Endothelial cell of umbilical vein (primary cell): ENCODE measurements at regions not wholly inside any gene's neighbourhood (a gene's known extent, or its start where the extent isn't known, plus 50 kb on each side); places are given as distances from the start of the nearest gene placed in this dataset.

Source experiments
- BruUV-seq: library from RNA; stranded (reverse); fragments of 400-500 nt; replicated peaks from 2 replicates; lab custom pipeline; 2021; lab: Mats Ljungman, UMichigan
- CTCF ChIA-PET: fragments of 300-600, 350-600 bp; sonication (Branson Sonifier 250); formaldehyde crosslinking; loops from one replicate; lab custom pipeline; 2021; ENCODE audit warnings: antibody characterized with exemption, inconsistent platforms; lab: Charles Lee
- POLR2A ChIA-PET: fragments of 300-600, 350-600 bp; sonication (Branson Sonifier 250); formaldehyde crosslinking; loops from one replicate; lab custom pipeline; 2021; ENCODE audit warnings: antibody characterized with exemption, inconsistent platforms; lab: Charles Lee
- DNase-seq: peaks from one replicate; pipeline ENCODE4 v3.0.0-alpha.2; 2011; ENCODE audit warnings: low read depth, low spot score
- FAIRE-seq: peaks from 2 replicates; lab custom pipeline; 2011; peaks lifted over from hg19 to GRCh38; lab: Jason Lieb, UNC
- H2AFZ ChIP-seq: 2 replicates; pipeline ENCODE4 v1.6.0; 2012; ENCODE audit warnings: low read depth, low read length, control low read depth, inconsistent platforms
- H3K27ac ChIP-seq: 2 replicates; pipeline ENCODE4 v1.5.1; 2011; ENCODE audit warnings: low read depth, mild to moderate bottlenecking, control low read depth, low read length, moderate library complexity; ENCODE audit not compliant: insufficient read depth
- H3K27me3 ChIP-seq, 2 experiments: 2 replicates each; pipeline versions ENCODE4 v1.6.0 to v1.6.1; 2011; ENCODE audit warnings: low read length in 2 of 2, mixed read lengths in 1 of 2; ENCODE audit not compliant: control insufficient read depth in 2 of 2, insufficient read depth in 2 of 2
- H3K36me3 ChIP-seq, 2 experiments: 2 replicates in 1 of 2; 3 replicates in 1 of 2; pipeline ENCODE4 v1.5.1; 2011; ENCODE audit warnings: low read length in 2 of 2, mild to moderate bottlenecking in 1 of 2, moderate library complexity in 1 of 2; ENCODE audit not compliant: control insufficient read depth in 2 of 2, insufficient read depth in 2 of 2; ENCODE audit errors: extremely low read depth in 1 of 2
- H3K4me1 ChIP-seq: 3 replicates; pipeline ENCODE4 v1.5.1; 2011; ENCODE audit warnings: mild to moderate bottlenecking, low read length; ENCODE audit not compliant: control insufficient read depth, insufficient read depth; ENCODE audit errors: extremely low read depth
- H3K4me2 ChIP-seq: 2 replicates; pipeline ENCODE4 v1.6.1; 2011; ENCODE audit warnings: low read length, control low read depth, mixed read lengths; ENCODE audit not compliant: insufficient read depth
- H3K4me3 ChIP-seq, 3 experiments: fragments of 200-600 bp in 1 of 3; sonication (generic), shearing (Covaris generic) in 1 of 3; replicated peaks in 1 of 3; 2 replicates each; pipeline ENCODE4 v1.5.1; 2011 to 2016; ENCODE audit warnings: control low read depth in 3 of 3, low read length in 3 of 3, mild to moderate bottlenecking in 2 of 3, inconsistent platforms in 1 of 3, low read depth in 1 of 3, moderate library complexity in 1 of 3; ENCODE audit not compliant: insufficient read depth in 1 of 3
- H3K79me2 ChIP-seq: 2 replicates; pipeline ENCODE4 v1.6.0; 2012; ENCODE audit warnings: low read length, inconsistent platforms; ENCODE audit not compliant: control insufficient read depth, insufficient read depth
- H3K9ac ChIP-seq: replicated peaks from 2 replicates; pipeline ENCODE3; 2011; ENCODE audit warnings: low read length, control low read depth; ENCODE audit not compliant: insufficient read depth; ENCODE audit errors: extremely low read depth
- H3K9me1 ChIP-seq: replicated peaks from 3 replicates; pipeline ENCODE4 v1.6.0; 2011; ENCODE audit warnings: mild to moderate bottlenecking, low read length; ENCODE audit not compliant: control insufficient read depth, insufficient read depth; ENCODE audit errors: extremely low read depth
- H3K9me3 ChIP-seq: replicated peaks from 2 replicates; pipeline ENCODE4 v1.5.1; 2012; ENCODE audit warnings: low read length, inconsistent platforms; ENCODE audit not compliant: control insufficient read depth, insufficient read depth
- H4K20me1 ChIP-seq: replicated peaks from 2 replicates; pipeline ENCODE3; 2011; ENCODE audit warnings: mild to moderate bottlenecking, low read length; ENCODE audit not compliant: control insufficient read depth, insufficient read depth; ENCODE audit errors: extremely low read depth
- CTCF ChIP-seq, 2 donors: IDR thresholded peaks; 1 replicate in 1 of 2; 2 replicates in 1 of 2; pipeline ENCODE4 v1.5.1; 2011; ENCODE audit warnings: low read length in 2 of 2, mild to moderate bottlenecking in 2 of 2, moderate library complexity in 2 of 2, control low read depth in 1 of 2, inconsistent platforms in 1 of 2, low read depth in 1 of 2; ENCODE audit not compliant: insufficient read depth in 1 of 2; ENCODE audit errors: extremely low read depth in 1 of 2
- EZH2 ChIP-seq: IDR thresholded peaks from 2 replicates; pipeline ENCODE4 v1.6.1; 2012; ENCODE audit warnings: borderline replicate concordance, low read depth, mild to moderate bottlenecking, moderate library complexity, low read length, inconsistent platforms; ENCODE audit not compliant: severe bottlenecking
- FOS ChIP-seq: IDR thresholded peaks from 2 replicates; pipeline ENCODE4 v1.6.1; 2011; ENCODE audit warnings: mild to moderate bottlenecking, low read length, moderate library complexity, borderline replicate concordance; ENCODE audit not compliant: insufficient read depth
- GATA2 ChIP-seq: IDR thresholded peaks from 2 replicates; pipeline ENCODE4 v1.7.0; 2011; ENCODE audit warnings: low read depth, mild to moderate bottlenecking, moderate library complexity, mixed read lengths, low read length; ENCODE audit not compliant: insufficient read length, insufficient read depth
- JUN ChIP-seq: IDR thresholded peaks from 2 replicates; pipeline ENCODE4 v1.6.1; 2011; ENCODE audit warnings: borderline replicate concordance, low read depth; ENCODE audit not compliant: insufficient read length, insufficient read depth
- MYC ChIP-seq: IDR thresholded peaks from one replicate; pipeline ENCODE4 v1.6.1; 2011; ENCODE audit warnings: mild to moderate bottlenecking, low read depth, low read length
- POLR2A ChIP-seq: IDR thresholded peaks from 2 replicates; pipeline ENCODE4 v1.6.1; 2012; ENCODE audit warnings: low read depth, mild to moderate bottlenecking, control low read depth, low read length
- POLR2AphosphoS5 ChIP-seq: IDR thresholded peaks from 2 replicates; pipeline ENCODE4 v1.6.1; 2012; ENCODE audit warnings: low read depth, mild to moderate bottlenecking, control low read depth, low read length, moderate library complexity; ENCODE audit not compliant: insufficient read depth
- dilution Hi-C: fragments of 300-500 bp; cut with MboI; formaldehyde crosslinking; loops from one replicate; pipeline ENCODE4 v1.15.0; 2019; ENCODE audit warnings: low sequenced_read_pairs; ENCODE audit not compliant: extremely low pct_ligation_motif_present
- intact Hi-C: fragments of 100-400 bp; cut with micrococcal nuclease; formaldehyde crosslinking; loops from one replicate; pipeline ENCODE4 v1.10.0; 2022
- TF ChIP-seq, protein P1 (sequence below): IDR thresholded peaks from 2 replicates; pipeline ENCODE4 v1.6.1; 2011; ENCODE audit not compliant: insufficient read depth, insufficient read length

DNA sequence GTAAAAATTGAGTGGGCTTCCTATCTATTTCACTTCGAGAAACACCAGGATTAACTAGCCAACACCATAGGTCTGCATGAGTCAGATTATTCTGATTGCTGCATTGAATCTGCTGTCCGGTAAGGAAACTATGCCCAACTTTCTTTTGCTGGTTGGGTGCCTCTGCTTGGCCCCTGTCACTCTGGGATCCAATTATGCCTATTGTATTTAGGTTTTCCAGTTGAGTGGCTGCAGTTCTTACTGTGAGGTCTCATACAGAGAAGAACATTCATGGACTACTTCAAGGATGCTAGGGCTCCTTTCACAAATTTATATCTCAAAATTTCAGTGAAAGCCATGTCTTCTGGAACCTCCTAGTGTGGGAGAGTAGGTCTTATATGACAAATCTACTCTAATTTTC, 215.1 kb upstream of the SORCS1 start:
- dilution Hi-C loops = no loop called here
- ChIA-PET POLR2A (no interaction called here), CTCF (no interaction called here)
- BruUV-seq = no TSS peak
- FAIRE-seq (no peak), DNase-seq (no peak)
- no peaks in the 10 kb centered on the region for H4K20me1 ChIP-seq
- H3K4me1 ChIP-seq = no peaks in the 10 kb centered on the region
- no peak overlapping the region for H3K4me3 ChIP-seq
- H3K36me3 ChIP-seq = no peaks in the 10 kb centered on the region
- no peak overlapping the region for H3K4me2 ChIP-seq
- peaks cover 2% of the 10 kb centered on the region for H3K9me3 ChIP-seq
- no peak overlapping the region for H3K27ac ChIP-seq
- no peaks in the 10 kb centered on the region for H3K79me2 ChIP-seq
- H2AFZ ChIP-seq = no peak overlapping the region
- TF ChIP-seq EZH2 = no peak
- TF ChIP-seq GATA2 = no peak
- no peak for TF ChIP-seq CTCF (IDR thresholded peaks at IDR 0.05; ENCODE audit: extremely low read depth in 1 of 2, insufficient read depth in 1 of 2, low read depth in 1 of 2, low read length in 2 of 2)
- no peak for TF ChIP-seq MYC
- no peak for TF ChIP-seq JUN
- TF ChIP-seq, protein P1, sequence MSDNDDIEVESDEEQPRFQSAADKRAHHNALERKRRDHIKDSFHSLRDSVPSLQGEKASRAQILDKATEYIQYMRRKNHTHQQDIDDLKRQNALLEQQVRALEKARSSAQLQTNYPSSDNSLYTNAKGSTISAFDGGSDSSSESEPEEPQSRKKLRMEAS = no peak
- TF ChIP-seq POLR2A = no peak
- TF ChIP-seq POLR2AphosphoS5 = no peak
- TF ChIP-seq FOS = no peak
- intact Hi-C loops = no loop called here
- H3K27me3 ChIP-seq = no peaks in the 10 kb centered on the region
- H3K9me1 ChIP-seq = no peaks in the 10 kb centered on the region
- H3K9ac ChIP-seq = no peak overlapping the region
